OCI-LY3 (cell line): ENCODE measurements at regions not wholly inside any gene's neighbourhood (a gene's known extent, or its start where the extent isn't known, plus 50 kb on each side); places are given as distances from the start of the nearest gene placed in this dataset.

ENCODE experiments used
- H2AFZ ChIP-seq: fragments of 200-600, 300-600 bp; shearing (Covaris generic); 2 replicates; pipeline ENCODE4 v1.6.0; 2014; ENCODE audit warnings: antibody characterized with exemption, low read depth, low read length
- H3K27ac ChIP-seq: fragments of 200-600, 300-600 bp; sonication (generic); 2 replicates; pipeline ENCODE4 v1.5.1; 2014; ENCODE audit warnings: mild to moderate bottlenecking, low read length, moderate library complexity, mixed read lengths
- H3K27me3 ChIP-seq: fragments of 200-600, 300-600 bp; sonication (generic); 2 replicates; pipeline ENCODE4 v1.6.1; 2014; ENCODE audit warnings: low read depth, low read length, mixed read lengths
- H3K36me3 ChIP-seq: fragments of 200-600, 300-600 bp; sonication (generic); replicated peaks from 2 replicates; pipeline ENCODE3; 2014; ENCODE audit warnings: low read depth, low read length, mixed read lengths
- H3K4me1 ChIP-seq: fragments of 300-600, 200-600 bp; sonication (generic); 2 replicates; pipeline ENCODE4 v1.6.1; 2014; ENCODE audit warnings: low read length, mixed read lengths
- H3K4me2 ChIP-seq: fragments of 200-600, 300-600 bp; sonication (generic); 2 replicates; pipeline ENCODE4 v1.6.1; 2014; ENCODE audit warnings: low read length, mixed read lengths
- H3K4me3 ChIP-seq: fragments of 300-600, 200-600 bp; sonication (generic); 2 replicates; pipeline ENCODE4 v1.5.1; 2014; ENCODE audit warnings: antibody characterized with exemption, mild to moderate bottlenecking, low read length, moderate library complexity
- H3K79me2 ChIP-seq: fragments of 300-600, 200-600 bp; shearing (Covaris generic); 2 replicates; pipeline ENCODE4 v1.6.1; 2014; ENCODE audit warnings: mild to moderate bottlenecking, low read length, mixed read lengths
- H3K9ac ChIP-seq: fragments of 300-600, 200-600 bp; shearing (Covaris generic); 2 replicates; pipeline ENCODE4 v1.6.0; 2014; ENCODE audit warnings: mild to moderate bottlenecking, low read length, moderate library complexity
- H3K9me3 ChIP-seq: fragments of 200-600, 300-600 bp; shearing (Covaris generic); 2 replicates; pipeline ENCODE4 v1.6.1; 2014; ENCODE audit warnings: low read length, mixed read lengths; ENCODE audit not compliant: insufficient read depth
- H4K20me1 ChIP-seq: fragments of 200-600, 300-600 bp; sonication (generic); 2 replicates; pipeline ENCODE4 v1.6.1; 2016; ENCODE audit warnings: low read length, mixed read lengths; ENCODE audit not compliant: insufficient read depth
- CTCF ChIP-seq: fragments of 200-600, 300-600 bp; sonication (generic); IDR thresholded peaks from 2 replicates; pipeline ENCODE4 v1.5.1; 2014; ENCODE audit warnings: antibody characterized with exemption, low read length, low read depth
- EZH2phosphoT487 ChIP-seq: fragments of 200-600 bp; shearing (Covaris generic); IDR thresholded peaks from 2 replicates; pipeline ENCODE4 v1.6.1; 2018; ENCODE audit warnings: antibody characterized with exemption, mixed run types, low read depth

- no peaks in the 10 kb centered on the region for H3K4me1 ChIP-seq
- TF ChIP-seq CTCF (no peak), EZH2phosphoT487 (no peak)
- no peaks in the 10 kb centered on the region for H4K20me1 ChIP-seq
- H3K36me3 ChIP-seq, result no peaks in the 10 kb centered on the region
- no peak overlapping the region for H3K9ac ChIP-seq
- H3K4me2 ChIP-seq, result no peak overlapping the region
- H2AFZ ChIP-seq, result no peak overlapping the region
- no peak overlapping the region for H3K4me3 ChIP-seq
- H3K9me3 ChIP-seq, result no peaks in the 10 kb centered on the region
- H3K27me3 ChIP-seq, result no peaks in the 10 kb centered on the region
- no peaks in the 10 kb centered on the region for H3K79me2 ChIP-seq
- H3K27ac ChIP-seq, result no peak overlapping the region
These were observed 139.8 kb downstream of the NUDT12 start for GRCh38 chr5:103422756-103423155.

GRCh38 chr5:103414604-103415003 lies 148.0 kb downstream of the NUDT12 start:
- Histone ChIP-seq H3K4me1 (peaks cover 6% of the 10 kb centered on the region), H2AFZ (no peak overlapping the region), H3K9me3 (no peaks in the 10 kb centered on the region), H3K27me3 (no peaks in the 10 kb centered on the region), H3K4me3 (no peak overlapping the region), H3K27ac (no peak overlapping the region), H3K36me3 (no peaks in the 10 kb centered on the region), H3K4me2 (no peak overlapping the region), H4K20me1 (no peaks in the 10 kb centered on the region), H3K79me2 (no peaks in the 10 kb centered on the region), H3K9ac (no peak overlapping the region)
- TF ChIP-seq EZH2phosphoT487 (no peak), CTCF (no peak)

- Histone ChIP-seq H3K9me3 (no peaks in the 10 kb centered on the region), H3K4me2 (no peak overlapping the region), H3K79me2 (no peaks in the 10 kb centered on the region), H2AFZ (no peak overlapping the region), H3K4me1 (peaks cover 6% of the 10 kb centered on the region), H3K27ac (no peak overlapping the region), H3K36me3 (no peaks in the 10 kb centered on the region), H3K9ac (no peak overlapping the region), H3K4me3 (no peak overlapping the region), H3K27me3 (no peaks in the 10 kb centered on the region), H4K20me1 (no peaks in the 10 kb centered on the region)
- TF ChIP-seq EZH2phosphoT487, result no peak
- no peak for TF ChIP-seq CTCF
These were observed 150.9 kb downstream of the NUDT12 start for GRCh38 chr5:103411711-103412110.

GRCh38 chr5:103410172-103410571 lies 151.6 kb downstream of the MACIR start:
- no peak overlapping the region for H3K27ac ChIP-seq
- H3K4me1 ChIP-seq, result peaks cover 6% of the 10 kb centered on the region
- H3K36me3 ChIP-seq, result no peaks in the 10 kb centered on the region
- H4K20me1 ChIP-seq, result no peaks in the 10 kb centered on the region
- H3K4me3 ChIP-seq, result no peak overlapping the region
- no peak for TF ChIP-seq CTCF
- no peak for TF ChIP-seq EZH2phosphoT487
- no peak overlapping the region for H3K4me2 ChIP-seq
- H3K27me3 ChIP-seq, result no peaks in the 10 kb centered on the region
- no peaks in the 10 kb centered on the region for H3K79me2 ChIP-seq
- no peaks in the 10 kb centered on the region for H3K9me3 ChIP-seq
- H3K9ac ChIP-seq, result no peak overlapping the region
- H2AFZ ChIP-seq, result no peak overlapping the region
